ENCODE measurements at regions not wholly inside any gene's neighbourhood (a gene's known extent, or its start where the extent isn't known, plus 50 kb on each side); places are given as distances from the start of the nearest gene placed in this dataset.

GRCh38 chr16:79294568-79294967, 306.0 kb downstream of the MAF start:
- ATAC-seq = no peak
- Histone ChIP-seq H3K9me3 (ENCODE audit: control insufficient read depth, insufficient read depth, low read depth, low read length) (no peaks in the 10 kb centered on the region), H3K27me3 (ENCODE audit: control insufficient read depth, insufficient read depth, low read length) (no peaks in the 10 kb centered on the region), H3K4me1 (ENCODE audit: control insufficient read depth, insufficient read depth, low read length) (no peaks in the 10 kb centered on the region), H3K27ac (ENCODE audit: low read length) (no peak overlapping the region), H3K36me3 (ENCODE audit: control insufficient read depth, insufficient read depth, low read length) (no peaks in the 10 kb centered on the region), H3K4me3 (ENCODE audit: low read depth in 2 of 2, low read length in 2 of 2) (no peak overlapping the region)
- intact Hi-C loops (cut with micrococcal nuclease; ENCODE audit: unreplicated experiment) = no loop called here
- DNase-seq (ENCODE audit: low read depth, low spot score) = no peak
- in situ Hi-C loops (cut with HindIII; ENCODE audit: low pct_unique_long_range_greater_than_20kb, low sequenced_read_pairs) = no loop called here
- ChIA-PET POLR2A (interaction anchor here (0.6 kb wide), 1 partner anchor 950 kb away, joined by 3 read pairs; no protein-coding TSS in a partner anchor), CTCF (no interaction called here)
- BruUV-seq (replicated peaks) = no TSS peak
- TF ChIP-seq TCF7L2 (IDR thresholded peaks at IDR 0.05; ENCODE audit: low read depth, low read length) (no peak), REST (IDR thresholded peaks at IDR 0.05; ENCODE audit: insufficient read depth in 1 of 2, low read depth in 2 of 2, low read length in 1 of 2) (no peak), SIN3A (IDR thresholded peaks at IDR 0.05; ENCODE audit: borderline replicate concordance, insufficient read depth, low read depth, low read length) (no peak)

- in situ Hi-C loops (cut with HindIII; ENCODE audit: low pct_unique_long_range_greater_than_20kb, low sequenced_read_pairs) = no loop called here
- H3K4me1 ChIP-seq (ENCODE audit: control insufficient read depth, insufficient read depth, low read length) = no peaks in the 10 kb centered on the region
- TF ChIP-seq TCF7L2 (IDR thresholded peaks at IDR 0.05; ENCODE audit: low read depth, low read length) (no peak), CTCF (IDR thresholded peaks at IDR 0.05) (no peak), REST (IDR thresholded peaks at IDR 0.05; ENCODE audit: insufficient read depth in 1 of 2, low read depth in 2 of 2, low read length in 1 of 2) (no peak), POLR2AphosphoS5 (IDR thresholded peaks at IDR 0.05; ENCODE audit: low read depth, low read length) (no peak), SIN3A (IDR thresholded peaks at IDR 0.05; ENCODE audit: borderline replicate concordance, insufficient read depth, low read depth, low read length) (no peak)
- H3K36me3 ChIP-seq (ENCODE audit: control insufficient read depth, insufficient read depth, low read length) = no peaks in the 10 kb centered on the region
- no peaks in the 10 kb centered on the region for H3K9me3 ChIP-seq (ENCODE audit: control insufficient read depth, insufficient read depth, low read depth, low read length)
- POLR2A ChIA-PET = no interaction called here
- DNase-seq (ENCODE audit: low read depth, low spot score) (no peak), ATAC-seq (no peak)
- H3K4me3 ChIP-seq (ENCODE audit: low read depth in 2 of 2, low read length in 2 of 2) = no peak overlapping the region
- no peak overlapping the region for H3K27ac ChIP-seq (ENCODE audit: low read length)
- CTCF ChIA-PET = no interaction called here
- H3K27me3 ChIP-seq (ENCODE audit: control insufficient read depth, insufficient read depth, low read length) = no peaks in the 10 kb centered on the region
- BruUV-seq (replicated peaks) = no TSS peak
- intact Hi-C loops (cut with micrococcal nuclease; ENCODE audit: unreplicated experiment) = no loop called here
These were observed 306.6 kb downstream of the MAF start for GRCh38 chr16:79293836-79294460.
